ENCODE measurements at regions not wholly inside any gene's neighbourhood (a gene's known extent, or its start where the extent isn't known, plus 50 kb on each side); places are given as distances from the start of the nearest gene placed in this dataset.

GRCh38 chr6:165746331-165746730 is 83.3 kb upstream of the PDE10A start:
- no peaks in the 10 kb centered on the region for H3K9me2 ChIP-seq (ENCODE audit: insufficient read depth, low read length)
- H3K9ac ChIP-seq (ENCODE audit: low read length), result no peak overlapping the region
- no peaks in the 10 kb centered on the region for H3K27me3 ChIP-seq (ENCODE audit: insufficient read depth, low read depth, low read length)
- H3F3A ChIP-seq (ENCODE audit: insufficient read depth, low read length, poor library complexity, severe bottlenecking), result no peaks in the 10 kb centered on the region
- no peaks in the 10 kb centered on the region for H4K20me1 ChIP-seq (ENCODE audit: insufficient read depth)
- no peak overlapping the region for H3K27ac ChIP-seq (ENCODE audit: low read length)
- no peak overlapping the region for H2AFZ ChIP-seq (ENCODE audit: low read depth, low read length)
- TF ChIP-seq SMC3 (conservative IDR thresholded peaks at IDR 0.05; ENCODE audit: poor library complexity), result no peak
- TF ChIP-seq EZH2 (IDR thresholded peaks at IDR 0.05; ENCODE audit: borderline replicate concordance, insufficient read depth, low read length, poor library complexity, severe bottlenecking), result no peak
- TF ChIP-seq, protein P1, sequence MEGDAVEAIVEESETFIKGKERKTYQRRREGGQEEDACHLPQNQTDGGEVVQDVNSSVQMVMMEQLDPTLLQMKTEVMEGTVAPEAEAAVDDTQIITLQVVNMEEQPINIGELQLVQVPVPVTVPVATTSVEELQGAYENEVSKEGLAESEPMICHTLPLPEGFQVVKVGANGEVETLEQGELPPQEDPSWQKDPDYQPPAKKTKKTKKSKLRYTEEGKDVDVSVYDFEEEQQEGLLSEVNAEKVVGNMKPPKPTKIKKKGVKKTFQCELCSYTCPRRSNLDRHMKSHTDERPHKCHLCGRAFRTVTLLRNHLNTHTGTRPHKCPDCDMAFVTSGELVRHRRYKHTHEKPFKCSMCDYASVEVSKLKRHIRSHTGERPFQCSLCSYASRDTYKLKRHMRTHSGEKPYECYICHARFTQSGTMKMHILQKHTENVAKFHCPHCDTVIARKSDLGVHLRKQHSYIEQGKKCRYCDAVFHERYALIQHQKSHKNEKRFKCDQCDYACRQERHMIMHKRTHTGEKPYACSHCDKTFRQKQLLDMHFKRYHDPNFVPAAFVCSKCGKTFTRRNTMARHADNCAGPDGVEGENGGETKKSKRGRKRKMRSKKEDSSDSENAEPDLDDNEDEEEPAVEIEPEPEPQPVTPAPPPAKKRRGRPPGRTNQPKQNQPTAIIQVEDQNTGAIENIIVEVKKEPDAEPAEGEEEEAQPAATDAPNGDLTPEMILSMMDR (IDR thresholded peaks at IDR 0.05; ENCODE audit: poor library complexity, severe bottlenecking), result no peak
- TF ChIP-seq TAF1 (IDR thresholded peaks at IDR 0.05; ENCODE audit: low read depth), result no peak
- no peak for TF ChIP-seq POLR2AphosphoS5 (IDR thresholded peaks at IDR 0.05)
- no peak for TF ChIP-seq MXI1 (conservative IDR thresholded peaks at IDR 0.05; ENCODE audit: poor library complexity, severe bottlenecking)
- no peak for TF ChIP-seq EP300 (conservative IDR thresholded peaks at IDR 0.05; ENCODE audit: poor library complexity, severe bottlenecking)
- no peak for TF ChIP-seq REST (IDR thresholded peaks at IDR 0.05; ENCODE audit: borderline replicate concordance)
- no peak for TF ChIP-seq RAD21 (conservative IDR thresholded peaks at IDR 0.05)
- H3K9me3 ChIP-seq (ENCODE audit: low read length), result no peaks in the 10 kb centered on the region
- H3K4me2 ChIP-seq (ENCODE audit: low read length), result no peak overlapping the region
- no peaks in the 10 kb centered on the region for H3K36me3 ChIP-seq (ENCODE audit: insufficient read depth, low read length)
- no peak overlapping the region for H3K4me3 ChIP-seq (ENCODE audit: low read length)
- H3K79me2 ChIP-seq (replicated peaks; ENCODE audit: insufficient read depth, low read length), result no peaks in the 10 kb centered on the region

- TF ChIP-seq EP300 (conservative IDR thresholded peaks at IDR 0.05; ENCODE audit: poor library complexity, severe bottlenecking) (no peak), EZH2 (IDR thresholded peaks at IDR 0.05; ENCODE audit: borderline replicate concordance, insufficient read depth, low read length, poor library complexity, severe bottlenecking) (no peak), POLR2AphosphoS5 (IDR thresholded peaks at IDR 0.05) (no peak), RAD21 (conservative IDR thresholded peaks at IDR 0.05) (no peak), REST (IDR thresholded peaks at IDR 0.05; ENCODE audit: borderline replicate concordance) (no peak)
- TF ChIP-seq, protein P1 (IDR thresholded peaks at IDR 0.05; ENCODE audit: poor library complexity, severe bottlenecking), result no peak
These were observed 82.5 kb upstream of the PDE10A start for GRCh38 chr6:165745492-165745891.

More at GRCh38 chr6:165745492-165745891, 82.5 kb upstream of the PDE10A start:
- H3K9me3 ChIP-seq (ENCODE audit: low read length), result no peaks in the 10 kb centered on the region
- no peaks in the 10 kb centered on the region for H3K36me3 ChIP-seq (ENCODE audit: insufficient read depth, low read length)
- no peaks in the 10 kb centered on the region for H3K27me3 ChIP-seq (ENCODE audit: insufficient read depth, low read depth, low read length)
- no peaks in the 10 kb centered on the region for H3K9me2 ChIP-seq (ENCODE audit: insufficient read depth, low read length)
- no peak overlapping the region for H3K9ac ChIP-seq (ENCODE audit: low read length)
- no peak overlapping the region for H3K4me2 ChIP-seq (ENCODE audit: low read length)
- no peaks in the 10 kb centered on the region for H3K79me2 ChIP-seq (replicated peaks; ENCODE audit: insufficient read depth, low read length)
- no peak overlapping the region for H3K4me3 ChIP-seq (ENCODE audit: low read length)
- no peaks in the 10 kb centered on the region for H3F3A ChIP-seq (ENCODE audit: insufficient read depth, low read length, poor library complexity, severe bottlenecking)
- H2AFZ ChIP-seq (ENCODE audit: low read depth, low read length), result no peak overlapping the region
- no peaks in the 10 kb centered on the region for H4K20me1 ChIP-seq (ENCODE audit: insufficient read depth)
- no peak overlapping the region for H3K27ac ChIP-seq (ENCODE audit: low read length)

Data from neural cell (in vitro differentiated cells).